ENCODE measurements at regions not wholly inside any gene's neighbourhood (a gene's known extent, or its start where the extent isn't known, plus 50 kb on each side); places are given as distances from the start of the nearest gene placed in this dataset.

- Histone ChIP-seq H3K27ac (ENCODE audit: low read depth, low read length) (no peak overlapping the region), H3K4me3 (ENCODE audit: low read length) (no peak overlapping the region), H3K9me3 (ENCODE audit: low read length) (no peaks in the 10 kb centered on the region), H3K27me3 (ENCODE audit: insufficient read depth, low read length, poor library complexity, severe bottlenecking) (no peaks in the 10 kb centered on the region), H3K36me3 (ENCODE audit: insufficient read depth, low read length) (no peaks in the 10 kb centered on the region), H3K4me1 (ENCODE audit: insufficient read depth, low read length) (peaks cover 14% of the 10 kb centered on the region)
- no peak overlapping the region for H3K4me3 Mint-ChIP-seq
- no peak for DNase-seq
- H3K27ac Mint-ChIP-seq: no peak overlapping the region
- H3K4me1 Mint-ChIP-seq: peaks cover 12 to 18% (median 14%) of the 10 kb centered on the region in 3 donors
- ChIA-PET CTCF (no interaction called here), POLR2A (no interaction called here)
- no peaks in the 10 kb centered on the region for H3K36me3 Mint-ChIP-seq
- peaks cover 0 to 27% of the 10 kb centered on the region in 2 donors for H3K27me3 Mint-ChIP-seq
- H3K9me3 Mint-ChIP-seq: peaks cover 0 to 3% (median 0%) of the 10 kb centered on the region in 5 donors
Measured at GRCh38 chrX:13170966-13171558, 126.6 kb upstream of the FAM9C start.

- peaks cover 0 to 3% (median 0%) of the 10 kb centered on the region in 5 donors for H3K9me3 Mint-ChIP-seq
- no peak overlapping the region for H3K4me3 Mint-ChIP-seq
- H3K36me3 Mint-ChIP-seq: no peaks in the 10 kb centered on the region
- H3K4me1 ChIP-seq (ENCODE audit: insufficient read depth, low read length): peaks cover 14% of the 10 kb centered on the region
- H3K9me3 ChIP-seq (ENCODE audit: low read length): no peaks in the 10 kb centered on the region
- peaks cover 12 to 18% (median 14%) of the 10 kb centered on the region in 3 donors for H3K4me1 Mint-ChIP-seq
- ChIA-PET CTCF (no interaction called here), POLR2A (no interaction called here)
- no peak overlapping the region for H3K4me3 ChIP-seq (ENCODE audit: low read length)
- peaks cover 0 to 23% of the 10 kb centered on the region in 2 donors for H3K27me3 Mint-ChIP-seq
- H3K27me3 ChIP-seq (ENCODE audit: insufficient read depth, low read length, poor library complexity, severe bottlenecking): no peaks in the 10 kb centered on the region
- no peak overlapping the region for H3K27ac ChIP-seq (ENCODE audit: low read depth, low read length)
- H3K36me3 ChIP-seq (ENCODE audit: insufficient read depth, low read length): no peaks in the 10 kb centered on the region
- DNase-seq: no peak
- H3K27ac Mint-ChIP-seq: no peak overlapping the region
Measured at GRCh38 chrX:13169684-13170083, 125.3 kb upstream of the FAM9C start.

DNA sequence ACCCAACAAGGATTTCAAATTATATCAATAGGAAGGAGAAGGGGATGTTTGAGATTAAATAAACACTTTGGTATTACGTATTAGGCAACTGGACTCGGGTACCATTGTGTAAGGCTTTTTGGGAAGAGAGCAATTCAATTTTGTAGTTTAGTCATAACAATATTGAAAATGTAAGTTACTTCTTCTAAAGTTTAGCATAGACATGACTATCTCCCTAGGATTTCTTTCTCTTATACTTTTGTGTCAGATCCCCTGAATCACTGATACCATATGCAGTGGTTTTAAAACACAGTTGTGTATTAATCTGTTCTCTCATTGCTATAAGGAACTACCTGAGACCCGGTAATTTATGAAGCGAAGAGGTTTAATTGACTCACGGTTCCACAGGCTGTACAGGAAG lies 123.8 kb upstream of the FAM9C start:
- Histone ChIP-seq H3K4me3 (ENCODE audit: low read length) (no peak overlapping the region), H3K27ac (ENCODE audit: low read depth, low read length) (no peak overlapping the region), H3K36me3 (ENCODE audit: insufficient read depth, low read length) (no peaks in the 10 kb centered on the region), H3K9me3 (ENCODE audit: low read length) (no peaks in the 10 kb centered on the region), H3K4me1 (ENCODE audit: insufficient read depth, low read length) (peaks cover 14% of the 10 kb centered on the region), H3K27me3 (ENCODE audit: insufficient read depth, low read length, poor library complexity, severe bottlenecking) (no peaks in the 10 kb centered on the region)
- Mint-ChIP-seq H3K4me1 (peaks cover 12 to 18% (median 14%) of the 10 kb centered on the region in 3 donors), H3K27me3 (peaks cover 0 to 22% of the 10 kb centered on the region in 2 donors), H3K36me3 (no peaks in the 10 kb centered on the region), H3K9me3 (peaks cover 0 to 3% (median 0%) of the 10 kb centered on the region in 5 donors), H3K4me3 (peak overlapping the region in 4 of 7 donors; percentile 46 to 70 (median 58)), H3K27ac (peak overlapping the region in 4 of 8 donors; percentile 66 to 75 (median 68))
- ChIA-PET CTCF (no interaction called here), POLR2A (no interaction called here)
- no peak for DNase-seq

GRCh38 chrX:13167481-13168231 lies 123.2 kb upstream of the FAM9C start:
- no peaks in the 10 kb centered on the region for H3K36me3 Mint-ChIP-seq
- H3K4me1 Mint-ChIP-seq: peaks cover 12 to 18% (median 14%) of the 10 kb centered on the region in 3 donors
- POLR2A ChIA-PET: no interaction called here
- CTCF ChIA-PET: no interaction called here
- peaks cover 14% of the 10 kb centered on the region for H3K4me1 ChIP-seq (ENCODE audit: insufficient read depth, low read length)
- H3K9me3 Mint-ChIP-seq: peaks cover 0 to 3% (median 0%) of the 10 kb centered on the region in 5 donors
- peak overlapping the region in 7 of 8 donors; percentile 23 to 77 (median 67) for H3K27ac Mint-ChIP-seq
- peak overlapping the region in 6 of 7 donors; percentile 19 to 70 (median 56) for H3K4me3 Mint-ChIP-seq
- no peaks in the 10 kb centered on the region for H3K27me3 ChIP-seq (ENCODE audit: insufficient read depth, low read length, poor library complexity, severe bottlenecking)
- peak overlapping the region; percentile 4 for H3K4me3 ChIP-seq (ENCODE audit: low read length)
- H3K27ac ChIP-seq (ENCODE audit: low read depth, low read length): no peak overlapping the region
- H3K36me3 ChIP-seq (ENCODE audit: insufficient read depth, low read length): no peaks in the 10 kb centered on the region
- no peak for DNase-seq
- H3K27me3 Mint-ChIP-seq: peaks cover 0 to 24% of the 10 kb centered on the region in 2 donors
- no peaks in the 10 kb centered on the region for H3K9me3 ChIP-seq (ENCODE audit: low read length)

GRCh38 chrX:13165266-13166189 lies 121.1 kb upstream of the FAM9C start:
- Histone ChIP-seq H3K27ac (ENCODE audit: low read depth, low read length) (no peak overlapping the region), H3K4me3 (ENCODE audit: low read length) (no peak overlapping the region), H3K36me3 (ENCODE audit: insufficient read depth, low read length) (no peaks in the 10 kb centered on the region), H3K27me3 (ENCODE audit: insufficient read depth, low read length, poor library complexity, severe bottlenecking) (no peaks in the 10 kb centered on the region), H3K4me1 (ENCODE audit: insufficient read depth, low read length) (peaks cover 14% of the 10 kb centered on the region), H3K9me3 (ENCODE audit: low read length) (no peaks in the 10 kb centered on the region)
- H3K27ac Mint-ChIP-seq: peak overlapping the region in 1 of 8 donors; percentile 74
- DNase-seq: no peak
- H3K36me3 Mint-ChIP-seq: no peaks in the 10 kb centered on the region
- peaks cover 12 to 22% (median 20%) of the 10 kb centered on the region in 3 donors for H3K4me1 Mint-ChIP-seq
- peaks cover 0 to 3% (median 0%) of the 10 kb centered on the region in 5 donors for H3K9me3 Mint-ChIP-seq
- no peak overlapping the region for H3K4me3 Mint-ChIP-seq
- POLR2A ChIA-PET: no interaction called here
- CTCF ChIA-PET: interaction anchor here (1.2 kb wide), 1 partner anchor 219 kb away, joined by 3 read pairs; no protein-coding TSS in a partner anchor
- peaks cover 0 to 28% of the 10 kb centered on the region in 2 donors for H3K27me3 Mint-ChIP-seq

DNA sequence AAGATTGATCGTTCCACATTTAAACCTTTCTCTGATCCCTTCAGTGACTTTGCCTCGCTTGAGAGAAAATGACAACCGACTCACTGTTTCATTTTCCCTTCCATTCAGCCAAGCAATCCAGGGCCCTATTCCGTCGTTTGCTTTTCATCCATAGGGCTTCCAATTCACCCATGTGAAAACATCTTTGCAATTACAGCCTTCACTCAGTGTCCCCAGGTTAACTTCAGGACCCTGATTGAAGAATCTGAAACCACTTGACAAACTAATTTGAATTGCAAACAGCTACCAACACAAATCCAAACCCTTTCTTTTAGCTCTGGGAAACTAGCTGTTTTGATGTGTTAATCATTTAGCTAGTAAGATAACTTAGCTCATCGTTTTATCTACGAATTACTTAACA lies 120.2 kb upstream of the FAM9C start:
- peaks cover 14% of the 10 kb centered on the region for H3K4me1 ChIP-seq (ENCODE audit: insufficient read depth, low read length)
- POLR2A ChIA-PET: no interaction called here
- H3K9me3 ChIP-seq (ENCODE audit: low read length): no peaks in the 10 kb centered on the region
- CTCF ChIA-PET: interaction anchor here (1.2 kb wide), 2 partner anchors 72 to 218 kb away, joined by 3 read pairs; no protein-coding TSS in a partner anchor
- H3K4me3 ChIP-seq (ENCODE audit: low read length): no peak overlapping the region
- Mint-ChIP-seq H3K9me3 (peaks cover 0 to 3% (median 0%) of the 10 kb centered on the region in 5 donors), H3K27ac (no peak overlapping the region), H3K27me3 (peaks cover 0 to 28% of the 10 kb centered on the region in 2 donors), H3K4me3 (no peak overlapping the region), H3K36me3 (no peaks in the 10 kb centered on the region), H3K4me1 (peaks cover 12 to 22% (median 20%) of the 10 kb centered on the region in 3 donors)
- no peaks in the 10 kb centered on the region for H3K27me3 ChIP-seq (ENCODE audit: insufficient read depth, low read length, poor library complexity, severe bottlenecking)
- no peaks in the 10 kb centered on the region for H3K36me3 ChIP-seq (ENCODE audit: insufficient read depth, low read length)
- H3K27ac ChIP-seq (ENCODE audit: low read depth, low read length): no peak overlapping the region
- no peak for DNase-seq

- no peaks in the 10 kb centered on the region for H3K36me3 ChIP-seq (ENCODE audit: insufficient read depth, low read length)
- POLR2A ChIA-PET: no interaction called here
- Mint-ChIP-seq H3K4me3 (no peak overlapping the region), H3K9me3 (no peaks in the 10 kb centered on the region), H3K4me1 (peaks cover 6 to 13% (median 11%) of the 10 kb centered on the region in 3 donors), H3K27me3 (peaks cover 0 to 22% of the 10 kb centered on the region in 2 donors), H3K36me3 (no peaks in the 10 kb centered on the region), H3K27ac (no peak overlapping the region)
- H3K27me3 ChIP-seq (ENCODE audit: insufficient read depth, low read length, poor library complexity, severe bottlenecking): no peaks in the 10 kb centered on the region
- H3K27ac ChIP-seq (ENCODE audit: low read depth, low read length): no peak overlapping the region
- H3K4me1 ChIP-seq (ENCODE audit: insufficient read depth, low read length): peaks cover 7% of the 10 kb centered on the region
- CTCF ChIA-PET: no interaction called here
- H3K9me3 ChIP-seq (ENCODE audit: low read length): no peaks in the 10 kb centered on the region
- no peak for DNase-seq
- H3K4me3 ChIP-seq (ENCODE audit: low read length): no peak overlapping the region
Measured at GRCh38 chrX:13162772-13163410, 118.5 kb upstream of the FAM9C start.
